Stimulated activated naive CD8-positive, alpha-beta T cell treated with anti-CD3 and anti-CD28 coated beads, Interleukin-15, amount 100 ng/mL, for 72 hours (primary cell): ENCODE measurements at regions not wholly inside any gene's neighbourhood (a gene's known extent, or its start where the extent isn't known, plus 50 kb on each side); places are given as distances from the start of the nearest gene placed in this dataset.

ENCODE experiments used
- ATAC-seq: fragments of 150-1000 bp; cut with Tn5 transposase; 2 replicates; pipeline ENCODE4 v1.10.0; 2021; ENCODE audit warnings: mild to moderate bottlenecking, moderate library complexity
- DNase-seq, 2 donors: peaks; one replicate each; pipeline ENCODE4 v3.0.0; 2021 to 2022
- H3K27ac Mint-ChIP-seq, 2 donors: one replicate each; pipeline ENCODE4 v1.8.0; 2022; ENCODE audit warnings: mild to moderate bottlenecking in 2 of 2, mixed read lengths in 2 of 2, moderate library complexity in 2 of 2
- H3K27me3 Mint-ChIP-seq: one replicate; pipeline ENCODE4 v1.8.0; 2022; ENCODE audit warnings: mixed read lengths
- H3K4me1 Mint-ChIP-seq: one replicate; pipeline ENCODE4 v1.8.0; 2022; ENCODE audit warnings: mild to moderate bottlenecking, mixed read lengths
- H3K4me3 Mint-ChIP-seq, 2 donors: one replicate each; pipeline ENCODE4 v1.8.0; 2022; ENCODE audit warnings: mild to moderate bottlenecking in 2 of 2, mixed read lengths in 2 of 2, moderate library complexity in 1 of 2
- H3K9me3 Mint-ChIP-seq, 2 donors: one replicate each; pipeline ENCODE4 v1.8.0; 2022; ENCODE audit warnings: mixed read lengths in 2 of 2

DNA sequence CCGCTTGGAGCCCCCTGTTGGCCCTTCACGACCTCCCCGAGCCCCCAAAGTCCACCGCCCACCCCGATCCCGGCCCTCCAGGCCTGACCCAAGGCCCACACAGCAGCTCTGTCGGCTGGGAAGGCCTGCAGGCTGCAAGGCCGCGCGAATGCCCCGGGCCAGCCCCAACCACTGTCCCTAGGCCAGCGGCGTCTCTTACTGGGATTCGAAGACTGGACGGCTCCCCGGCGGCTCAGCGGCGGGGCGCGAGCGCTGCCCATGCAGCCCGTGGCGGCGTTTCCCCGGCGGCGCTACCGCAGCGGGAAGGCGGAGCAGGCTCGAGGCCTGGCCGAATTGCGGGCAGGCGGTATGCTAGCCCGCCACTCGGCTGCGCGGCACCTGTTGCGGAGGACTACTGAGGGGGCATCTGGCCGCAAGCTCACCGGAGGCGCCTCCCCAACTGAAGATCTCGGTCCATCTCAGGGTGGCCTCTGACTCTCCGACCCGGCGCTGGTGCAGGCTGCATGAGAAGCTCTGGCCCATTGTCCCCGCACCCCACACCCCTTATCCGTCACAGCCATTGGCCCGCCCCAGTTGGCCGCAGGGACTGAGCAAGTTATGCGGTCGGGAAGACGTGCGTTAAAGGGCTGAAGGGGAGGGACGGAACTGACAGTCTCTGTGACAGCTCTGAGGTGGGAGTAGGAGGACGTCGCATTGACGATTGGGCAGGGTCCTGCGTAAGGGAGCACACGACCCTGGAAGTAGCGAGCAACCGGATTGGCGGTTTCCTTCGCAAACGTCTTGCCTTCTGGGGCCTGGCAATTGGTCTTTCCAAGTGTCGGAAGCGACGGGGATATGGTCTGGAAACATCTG is 303.5 kb upstream of the HSFY2 start:
- peak overlapping the region; percentile 92 to 98 for H3K27ac Mint-ChIP-seq
- no peaks in the 10 kb centered on the region for H3K9me3 Mint-ChIP-seq
- H3K27me3 Mint-ChIP-seq, result no peaks in the 10 kb centered on the region
- peaks cover 6% of the 10 kb centered on the region for H3K4me1 Mint-ChIP-seq
- ATAC-seq, result peak; percentile 91
- peak; percentile 41 to 83 for DNase-seq
- peak overlapping the region; percentile 94 to 99 for H3K4me3 Mint-ChIP-seq

DNA sequence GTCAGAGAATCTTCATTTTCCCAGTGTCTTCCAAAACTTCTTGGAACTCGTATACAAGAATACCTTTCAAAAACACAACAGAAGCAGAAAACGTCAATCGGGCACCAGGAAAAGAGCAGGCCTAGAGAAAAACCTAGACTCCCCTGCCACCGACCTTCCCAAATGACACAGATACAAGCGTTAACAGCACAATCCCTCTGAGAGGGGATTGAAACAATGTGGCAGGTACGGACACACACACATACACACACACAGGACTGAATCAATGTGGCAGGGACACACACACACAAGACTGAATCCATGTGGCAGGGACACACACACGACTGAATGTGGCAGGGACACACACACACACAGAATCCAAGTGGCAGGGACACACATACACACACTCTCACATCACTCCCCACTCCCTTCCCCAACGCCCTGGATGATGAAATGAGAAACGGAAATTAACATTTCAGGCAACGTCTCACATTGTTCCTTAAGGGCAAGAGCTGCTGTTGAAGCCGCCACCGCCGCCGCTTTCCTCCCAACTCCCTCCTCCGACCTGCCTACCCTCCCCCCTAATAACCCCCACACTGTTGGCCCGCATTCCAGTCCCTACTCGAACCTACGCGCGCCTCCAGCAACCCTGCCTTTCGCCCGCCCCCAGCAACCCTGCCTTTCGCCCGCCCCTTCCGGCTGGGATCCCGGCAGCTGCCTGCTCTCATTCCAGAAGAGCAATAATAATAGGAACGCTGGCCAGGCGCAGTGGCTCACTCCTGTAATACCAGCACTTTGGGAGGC is 302.1 kb upstream of the HSFY2 start:
- peak; percentile 49 for ATAC-seq
- peak; percentile 23 to 65 for DNase-seq
- Mint-ChIP-seq H3K4me1 (peaks cover 6% of the 10 kb centered on the region), H3K4me3 (peak overlapping the region; percentile 86 to 99), H3K27me3 (no peaks in the 10 kb centered on the region), H3K27ac (peak overlapping the region; percentile 95 to 97), H3K9me3 (no peaks in the 10 kb centered on the region)

DNA sequence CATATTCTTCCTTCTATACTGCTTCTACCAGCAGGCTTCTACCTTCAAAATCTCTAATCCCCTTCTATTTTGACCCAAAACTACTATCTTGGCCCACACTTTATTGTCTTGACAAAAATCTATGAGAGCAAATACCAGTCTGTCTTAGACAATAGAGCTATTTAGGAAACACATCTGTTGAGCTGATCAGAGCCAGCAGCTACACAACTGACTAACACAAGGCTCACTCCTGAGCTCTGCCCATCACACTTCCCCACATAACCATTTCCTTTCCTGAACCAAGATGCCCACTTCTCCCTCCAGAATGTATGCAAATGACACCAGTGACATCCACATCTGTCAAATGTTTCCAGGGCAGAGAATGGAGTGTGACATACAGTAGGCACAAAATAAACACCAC is 293.9 kb upstream of the HSFY2 start:
- no peaks in the 10 kb centered on the region for H3K9me3 Mint-ChIP-seq
- H3K4me3 Mint-ChIP-seq, result no peak overlapping the region
- H3K27me3 Mint-ChIP-seq, result no peaks in the 10 kb centered on the region
- ATAC-seq (no peak), DNase-seq (no peak)
- H3K4me1 Mint-ChIP-seq, result peaks cover 26% of the 10 kb centered on the region
- H3K27ac Mint-ChIP-seq, result peak overlapping the region in 1 of 2 donors; percentile 48

DNA sequence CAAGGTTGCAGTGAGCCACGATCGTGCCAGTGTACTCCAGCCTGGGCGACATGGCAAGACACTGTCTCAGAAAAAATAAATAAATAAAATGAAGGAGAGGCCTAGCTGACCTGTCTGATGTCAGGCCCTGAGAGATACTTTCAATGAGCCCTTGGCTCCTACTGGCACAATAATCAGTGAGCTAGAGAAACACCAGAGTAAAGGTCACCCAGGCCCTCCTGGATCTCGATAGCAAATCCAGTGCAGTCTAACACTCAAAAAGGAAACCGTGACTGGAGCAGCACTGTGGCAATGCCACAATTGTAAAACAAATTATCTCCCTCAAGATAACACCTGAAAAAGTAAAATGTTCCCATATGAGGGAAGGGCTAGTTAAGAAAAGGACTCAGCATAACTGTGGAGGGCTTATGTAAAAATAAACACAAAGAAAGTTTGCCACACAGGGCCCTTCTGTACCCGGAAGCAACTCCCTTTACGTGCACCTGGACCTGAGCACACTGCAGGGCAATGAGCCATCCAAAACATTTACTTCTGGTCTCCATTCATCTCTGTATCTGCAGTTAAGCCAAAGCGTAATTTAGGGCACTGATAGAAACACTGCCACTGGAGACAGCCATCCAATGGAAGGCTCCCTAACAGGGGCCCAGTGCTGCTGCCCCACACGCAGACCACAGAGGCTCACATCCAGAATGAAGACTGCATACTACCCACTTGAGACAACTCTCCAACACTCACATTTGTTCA is 293.1 kb upstream of the HSFY2 start:
- no peak overlapping the region for H3K27ac Mint-ChIP-seq
- H3K9me3 Mint-ChIP-seq, result no peaks in the 10 kb centered on the region
- ATAC-seq, result no peak
- no peak overlapping the region for H3K4me3 Mint-ChIP-seq
- DNase-seq, result no peak
- H3K27me3 Mint-ChIP-seq, result no peaks in the 10 kb centered on the region
- H3K4me1 Mint-ChIP-seq, result peaks cover 26% of the 10 kb centered on the region

DNA sequence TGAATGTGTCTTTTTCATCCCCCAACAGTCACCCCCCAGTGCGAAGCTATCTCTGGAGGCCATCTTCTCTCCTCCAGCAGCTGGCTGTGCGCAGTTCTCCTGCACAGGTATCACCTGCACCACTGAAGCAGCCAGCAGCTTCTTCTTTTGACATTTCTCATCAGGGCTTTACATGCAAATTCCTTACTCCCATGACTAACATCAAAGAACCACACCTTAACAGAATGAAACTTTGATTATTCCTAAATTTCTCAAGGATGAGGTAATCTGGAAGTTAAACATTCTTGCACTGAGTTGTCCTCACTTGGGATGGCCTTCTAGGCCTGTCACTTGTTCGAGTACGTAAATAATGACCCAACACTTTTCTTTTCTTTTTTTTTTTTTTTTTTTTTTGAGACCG is 291.6 kb upstream of the HSFY2 start:
- H3K4me1 Mint-ChIP-seq, result peaks cover 26% of the 10 kb centered on the region
- no peak for DNase-seq
- no peaks in the 10 kb centered on the region for H3K27me3 Mint-ChIP-seq
- H3K27ac Mint-ChIP-seq, result no peak overlapping the region
- H3K4me3 Mint-ChIP-seq, result no peak overlapping the region
- H3K9me3 Mint-ChIP-seq, result no peaks in the 10 kb centered on the region
- ATAC-seq, result no peak

DNA sequence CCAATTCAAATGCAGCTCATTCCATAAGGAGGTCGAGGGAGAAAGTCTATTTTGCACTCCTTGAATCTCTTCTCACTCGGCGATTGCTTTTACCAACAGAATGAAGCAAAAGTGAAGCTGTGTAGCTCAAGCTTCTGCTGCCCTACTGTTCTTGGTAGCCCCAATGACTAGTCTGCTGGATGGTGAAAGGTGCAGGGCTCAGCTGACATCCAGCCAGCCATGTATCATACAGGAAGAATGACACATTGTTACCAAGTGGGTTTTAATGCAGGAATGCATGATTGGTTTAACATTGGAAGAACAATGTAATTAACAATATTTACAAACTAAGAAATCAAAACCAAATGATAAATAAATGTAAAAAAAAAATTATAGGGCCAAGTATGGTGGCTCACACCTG is 286.2 kb upstream of the HSFY2 start:
- H3K27ac Mint-ChIP-seq, result no peak overlapping the region
- no peaks in the 10 kb centered on the region for H3K27me3 Mint-ChIP-seq
- H3K9me3 Mint-ChIP-seq, result no peaks in the 10 kb centered on the region
- peak; percentile 50 for ATAC-seq
- DNase-seq, result no peak
- H3K4me1 Mint-ChIP-seq, result no peaks in the 10 kb centered on the region
- H3K4me3 Mint-ChIP-seq, result no peak overlapping the region

DNA sequence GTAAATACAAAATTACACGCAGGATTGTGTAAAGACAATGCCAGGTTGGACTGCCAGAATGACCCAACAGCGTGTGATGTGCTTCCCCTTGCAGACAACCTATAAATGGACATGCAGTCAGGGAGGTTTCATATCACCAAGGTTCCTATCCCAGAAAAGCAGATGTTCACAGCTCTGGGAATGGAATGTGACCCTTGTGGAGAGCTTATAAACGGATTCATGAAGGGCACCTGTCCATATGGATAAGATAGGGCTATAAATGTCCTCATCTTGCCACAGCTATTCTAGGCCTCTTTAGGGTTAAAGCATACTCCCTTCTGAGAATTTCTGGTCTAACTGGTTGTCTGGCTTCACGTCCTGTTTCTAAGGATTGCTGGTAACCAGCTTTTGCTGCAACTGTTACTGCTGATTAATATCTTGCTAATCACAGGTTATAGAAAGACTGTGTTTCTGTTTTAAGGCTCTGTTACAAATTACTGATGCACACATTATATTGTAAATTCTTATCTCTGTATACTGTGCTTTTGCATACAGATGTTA is 285.4 kb upstream of the HSFY2 start:
- no peak for ATAC-seq
- H3K4me3 Mint-ChIP-seq, result no peak overlapping the region
- H3K9me3 Mint-ChIP-seq, result no peaks in the 10 kb centered on the region
- no peak for DNase-seq
- H3K27me3 Mint-ChIP-seq, result no peaks in the 10 kb centered on the region
- no peak overlapping the region for H3K27ac Mint-ChIP-seq
- H3K4me1 Mint-ChIP-seq, result no peaks in the 10 kb centered on the region

DNA sequence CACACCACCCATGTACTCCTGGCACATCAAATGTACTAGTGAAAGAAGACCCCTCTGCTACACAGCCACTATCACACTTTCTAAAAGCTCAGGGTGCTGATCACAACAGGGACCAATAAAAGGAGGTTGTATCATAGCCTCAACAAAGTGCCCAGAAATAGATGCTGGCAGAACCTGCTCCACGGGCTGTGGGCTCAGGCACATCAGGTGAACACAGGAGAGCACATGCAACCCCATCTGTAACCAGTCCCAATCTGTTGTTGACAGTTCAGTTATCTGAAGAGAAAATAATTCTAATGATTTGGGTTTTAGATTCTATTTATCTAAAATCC is 282.6 kb upstream of the HSFY2 start:
- no peaks in the 10 kb centered on the region for H3K4me1 Mint-ChIP-seq
- no peaks in the 10 kb centered on the region for H3K27me3 Mint-ChIP-seq
- no peak for ATAC-seq
- no peak overlapping the region for H3K4me3 Mint-ChIP-seq
- H3K9me3 Mint-ChIP-seq, result no peaks in the 10 kb centered on the region
- no peak for DNase-seq
- no peak overlapping the region for H3K27ac Mint-ChIP-seq

DNA sequence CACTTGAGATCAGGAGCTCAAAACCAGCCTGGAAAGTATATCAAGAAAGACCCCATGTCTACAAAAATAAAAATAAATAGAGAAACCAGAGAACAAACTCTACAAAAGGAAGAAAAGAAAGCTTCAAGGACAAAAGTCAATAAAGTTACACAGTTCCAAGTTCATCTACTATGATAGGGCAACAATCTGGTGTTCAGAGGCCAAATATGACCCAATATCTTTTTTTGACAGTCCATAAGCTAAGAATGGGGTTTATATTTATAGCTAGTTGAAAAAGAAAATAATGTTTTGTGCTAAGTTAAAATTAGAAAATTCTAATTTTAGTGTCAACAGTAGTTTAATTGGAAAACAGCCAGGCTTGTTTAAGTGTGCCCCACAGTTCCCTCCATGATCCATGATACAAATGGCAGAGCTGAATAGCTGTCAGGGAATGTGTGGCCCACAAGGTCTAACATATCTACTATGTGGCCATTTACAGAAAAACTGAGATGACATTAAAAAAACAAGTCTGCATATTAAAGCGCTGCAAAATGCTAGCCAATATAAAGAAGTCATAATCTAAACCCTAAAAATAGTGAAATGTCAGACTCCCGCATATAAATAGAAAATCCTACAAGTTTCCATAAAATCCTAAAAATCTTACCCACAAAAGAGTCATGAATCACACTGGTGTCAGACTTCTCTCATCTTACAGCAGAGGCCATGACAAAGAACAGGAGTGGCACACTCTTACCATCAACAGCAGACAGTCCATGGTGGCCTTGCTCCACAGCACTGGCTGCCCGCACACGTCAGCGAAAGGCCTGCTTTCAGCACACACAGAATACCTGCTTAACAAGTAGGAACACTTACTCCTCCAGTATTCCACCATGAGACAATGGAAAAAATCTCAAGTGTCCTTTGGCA is 281.9 kb upstream of the HSFY2 start:
- no peak for ATAC-seq
- Mint-ChIP-seq H3K4me1 (no peaks in the 10 kb centered on the region), H3K9me3 (no peaks in the 10 kb centered on the region), H3K4me3 (no peak overlapping the region), H3K27ac (no peak overlapping the region), H3K27me3 (no peaks in the 10 kb centered on the region)
- DNase-seq, result no peak

DNA sequence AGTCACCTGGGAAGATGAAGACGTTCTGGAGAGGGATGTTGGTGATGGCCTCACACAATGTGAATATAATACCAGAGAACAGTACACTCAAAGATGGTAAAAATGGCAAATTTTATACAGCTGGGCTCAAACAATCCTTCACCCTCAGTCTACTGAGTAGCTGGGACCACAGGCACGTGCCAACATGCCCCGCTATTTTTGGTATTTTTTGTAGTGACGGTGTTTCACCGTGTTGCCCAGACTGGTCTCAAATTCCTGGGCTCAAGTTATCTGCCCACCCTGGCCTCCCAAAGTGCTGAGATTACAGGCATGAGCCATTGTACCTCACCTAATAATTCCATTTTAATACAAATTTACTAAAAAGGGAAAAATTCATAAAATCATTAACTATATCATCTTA is 280.3 kb upstream of the HSFY2 start:
- no peak overlapping the region for H3K4me3 Mint-ChIP-seq
- ATAC-seq, result no peak

DNA sequence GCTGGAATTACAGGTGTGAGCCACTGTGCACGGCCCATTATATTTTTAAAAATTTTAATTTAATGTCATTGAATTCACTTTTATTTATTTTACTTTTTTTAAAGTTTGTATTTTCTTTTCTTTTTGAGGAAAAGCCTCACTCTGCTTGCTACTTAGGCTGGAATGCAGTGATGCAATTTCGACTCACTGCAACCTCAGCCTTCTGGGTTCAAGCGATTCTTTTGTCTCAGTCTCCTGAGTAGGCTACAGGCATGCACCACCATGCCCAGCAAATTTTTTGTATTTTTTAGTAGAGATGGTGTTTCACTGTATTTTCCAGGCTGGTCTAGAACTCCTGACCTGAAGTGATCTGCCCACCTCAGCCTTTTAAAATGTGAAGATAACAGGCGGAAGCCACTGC is 277.5 kb upstream of the HSFY2 start:
- ATAC-seq (no peak), DNase-seq (no peak)
- H3K4me1 Mint-ChIP-seq, result no peaks in the 10 kb centered on the region
- H3K27ac Mint-ChIP-seq, result no peak overlapping the region
- no peak overlapping the region for H3K4me3 Mint-ChIP-seq
- H3K27me3 Mint-ChIP-seq, result no peaks in the 10 kb centered on the region
- peaks cover 0 to 6% of the 10 kb centered on the region in 2 donors for H3K9me3 Mint-ChIP-seq

More for the DNA sequence above, 280.3 kb upstream of the HSFY2 start:
- DNase-seq, result no peak
- Mint-ChIP-seq H3K4me1 (no peaks in the 10 kb centered on the region), H3K27me3 (no peaks in the 10 kb centered on the region), H3K9me3 (peaks cover 0 to 2% of the 10 kb centered on the region in 2 donors), H3K27ac (no peak overlapping the region)

DNA sequence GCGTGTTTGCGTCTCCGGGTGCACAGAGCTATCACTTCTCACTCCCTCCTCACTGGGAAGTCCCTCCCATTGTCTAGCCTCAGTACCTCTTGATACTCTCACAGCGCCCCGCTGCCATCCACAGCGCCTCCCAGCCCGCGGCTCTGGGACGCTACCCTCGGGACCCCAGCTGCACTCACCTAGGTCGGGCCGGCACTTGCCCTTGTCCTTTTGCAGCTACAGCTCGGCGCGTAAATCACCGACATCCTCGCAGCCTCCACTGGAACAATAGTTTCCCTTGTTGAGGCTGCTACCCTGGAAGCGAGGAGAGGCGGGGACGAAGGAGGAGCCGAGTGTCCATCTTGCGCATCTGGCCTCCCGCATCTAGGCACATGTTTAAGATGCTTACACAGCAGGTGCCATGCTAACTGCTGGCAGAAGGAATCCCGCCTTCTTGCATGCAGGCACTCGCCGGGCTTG is 269.5 kb upstream of the HSFY2 start:
- peaks cover 10 to 11% of the 10 kb centered on the region in 2 donors for H3K9me3 Mint-ChIP-seq
- H3K27ac Mint-ChIP-seq, result no peak overlapping the region
- H3K4me1 Mint-ChIP-seq, result no peaks in the 10 kb centered on the region
- DNase-seq, result no peak
- H3K27me3 Mint-ChIP-seq, result no peaks in the 10 kb centered on the region
- ATAC-seq, result no peak
- no peak overlapping the region for H3K4me3 Mint-ChIP-seq

DNA sequence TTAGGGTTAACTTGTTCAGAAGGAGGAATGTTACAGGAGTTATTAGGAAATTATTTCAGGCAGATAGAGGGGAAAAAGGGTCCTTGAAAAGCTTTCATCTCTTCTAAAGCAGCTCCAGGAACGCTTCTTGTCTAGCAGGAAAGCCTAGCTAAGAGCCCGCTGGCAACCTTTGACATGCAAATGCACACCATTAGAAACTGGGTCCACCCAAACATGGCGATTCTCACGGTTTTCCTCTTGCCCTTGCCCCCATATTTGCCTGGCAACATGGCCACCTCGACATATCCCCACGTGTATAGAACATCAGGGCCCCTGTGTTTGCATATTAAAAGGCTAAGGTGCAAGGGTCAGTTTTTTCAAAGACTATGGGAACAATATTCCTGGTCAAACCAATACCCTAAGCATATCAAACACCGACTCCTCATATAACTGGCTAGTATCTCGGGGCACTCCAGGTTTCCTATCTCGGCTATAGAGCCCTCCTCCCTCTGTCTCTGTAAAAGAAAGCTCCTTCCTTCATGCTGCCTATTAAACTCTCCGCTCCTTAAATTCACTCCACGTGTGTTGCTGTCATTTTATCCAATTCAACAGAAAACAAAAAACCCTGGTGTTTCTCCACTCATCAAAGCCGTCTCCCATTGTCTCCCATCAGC is 268.9 kb upstream of the HSFY2 start:
- H3K4me3 Mint-ChIP-seq, result no peak overlapping the region
- DNase-seq, result no peak
- H3K27me3 Mint-ChIP-seq, result no peaks in the 10 kb centered on the region
- no peaks in the 10 kb centered on the region for H3K4me1 Mint-ChIP-seq
- H3K27ac Mint-ChIP-seq, result no peak overlapping the region
- H3K9me3 Mint-ChIP-seq, result peaks cover 10 to 11% of the 10 kb centered on the region in 2 donors
- no peak for ATAC-seq

DNA sequence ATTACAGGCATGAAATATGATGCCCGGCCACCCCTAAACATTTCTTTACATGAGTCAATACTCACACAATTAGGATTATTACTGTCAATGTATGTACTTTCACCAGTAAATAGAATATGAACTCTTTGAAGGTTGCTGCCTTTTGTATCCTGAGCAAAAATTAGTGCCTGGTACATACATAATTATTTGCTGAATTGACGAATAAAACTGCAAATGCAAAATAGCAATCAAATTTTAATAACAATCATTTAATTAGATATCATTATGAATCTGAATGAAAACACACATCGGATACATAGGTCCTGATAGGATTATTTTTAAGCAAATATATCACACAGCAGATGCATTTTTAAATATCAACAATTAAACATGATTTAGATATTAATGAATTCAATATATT is 253.1 kb upstream of the HSFY2 start:
- Mint-ChIP-seq H3K9me3 (no peaks in the 10 kb centered on the region), H3K27ac (no peak overlapping the region), H3K4me3 (no peak overlapping the region), H3K4me1 (no peaks in the 10 kb centered on the region), H3K27me3 (no peaks in the 10 kb centered on the region)
- DNase-seq (no peak), ATAC-seq (no peak)
